ENCODE measurements at regions not wholly inside any gene's neighbourhood (a gene's known extent, or its start where the extent isn't known, plus 50 kb on each side); places are given as distances from the start of the nearest gene placed in this dataset.

DNA sequence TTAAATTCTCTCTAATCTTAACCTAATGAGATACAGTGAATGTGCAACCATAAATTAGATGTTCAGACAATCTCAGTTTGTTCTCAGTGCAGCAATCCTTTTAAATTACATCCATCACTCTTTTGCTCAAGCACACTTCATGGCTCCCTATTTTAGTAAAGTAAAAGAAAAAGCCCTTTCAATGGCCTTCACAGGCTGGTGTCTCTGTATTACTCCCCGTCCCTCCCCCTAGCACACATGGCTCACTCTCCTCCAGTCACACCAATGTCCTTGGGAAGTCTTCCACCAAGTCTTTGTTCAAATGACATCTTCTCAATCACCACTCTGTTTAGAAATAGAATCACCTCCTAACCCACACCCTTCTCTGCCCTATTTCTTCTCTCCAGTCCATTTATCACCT lies 60.3 kb upstream of the RGS7 start:
- in situ Hi-C loops (cut with MboI; ENCODE audit: low sequenced_read_pairs), result no loop called here
- H2AK9ac ChIP-seq (replicated peaks; ENCODE audit: low read depth, low read length, poor library complexity), result no peak overlapping the region
- H4K20me1 ChIP-seq (ENCODE audit: insufficient read depth, low read length), result no peaks in the 10 kb centered on the region
- ChIA-PET CTCF (no interaction called here), POLR2A (ENCODE audit: unreplicated experiment) (no interaction called here)
- H4K8ac ChIP-seq (ENCODE audit: low read depth in 2 of 2, low read length in 2 of 2), result no peak overlapping the region
- H2BK5ac ChIP-seq (ENCODE audit: low read depth, low read length, poor library complexity, severe bottlenecking), result no peak overlapping the region
- 0 out of 2 replicates have a peak, but pooled peaks cover 3% of the 10 kb centered on the region for H3K9me1 ChIP-seq (ENCODE audit: insufficient read depth, low read length)
- intact Hi-C loops (cut with micrococcal nuclease), result no loop called here
- dilution Hi-C loops (cut with HindIII; ENCODE audit: low sequenced_read_pairs, unreplicated experiment), result no loop called here
- H3K18ac ChIP-seq (ENCODE audit: low read depth, low read length), result no peak overlapping the region
- no peak overlapping the region for H3K4me3 ChIP-seq (ENCODE audit: insufficient read depth, low read depth, low read length)
- no peak overlapping the region for H4K5ac ChIP-seq (ENCODE audit: low read depth, low read length)
- H3K27ac ChIP-seq (ENCODE audit: insufficient read depth, low read length), result no peak overlapping the region
- no peak overlapping the region; the same call in 1 of the 2 replicates for H2BK120ac ChIP-seq (ENCODE audit: low read depth, low read length)
- H3K36me3 ChIP-seq (ENCODE audit: control insufficient read depth, insufficient read depth, low read length), result no peaks in the 10 kb centered on the region
- DNase-seq (no peak), ATAC-seq (ENCODE audit: low read depth) (no peak)
- no peak overlapping the region for H2BK20ac ChIP-seq (ENCODE audit: low read depth, low read length)
- no peak overlapping the region for H3K4me2 ChIP-seq (ENCODE audit: low read depth, low read length)
- no peak overlapping the region for H4K91ac ChIP-seq (ENCODE audit: insufficient read depth, low read depth, low read length)
- H3K14ac ChIP-seq (replicated peaks; ENCODE audit: low read depth, low read length), result no peak overlapping the region
- no peak overlapping the region for H3K9ac ChIP-seq (ENCODE audit: low read depth, low read length)
- WGBS, 2 experiments (ENCODE audit: extremely low coverage in 2 of 2, insufficient read length in 1 of 2), result no CpG with 5 or more reads among the region's 1 CpG
- no peaks in the 10 kb centered on the region for H3K9me3 ChIP-seq (ENCODE audit: control insufficient read depth, insufficient read depth, low read length)
- TF ChIP-seq RFX5 (IDR thresholded peaks at IDR 0.05; ENCODE audit: low read depth, low read length) (no peak), FOS (IDR thresholded peaks at IDR 0.05; ENCODE audit: low read depth, low read length) (no peak), MXI1 (IDR thresholded peaks at IDR 0.05; ENCODE audit: borderline replicate concordance, low read depth, low read length) (no peak), MAFK (IDR thresholded peaks at IDR 0.05; ENCODE audit: low read depth, low read length) (no peak), RAD21 (IDR thresholded peaks at IDR 0.05; ENCODE audit: low read length) (no peak), MAZ (IDR thresholded peaks at IDR 0.05; ENCODE audit: borderline replicate concordance, low read depth, low read length) (no peak), POLR2A (IDR thresholded peaks at IDR 0.05; ENCODE audit: low read depth, low read length) (no peak)
- TF ChIP-seq, protein P1, sequence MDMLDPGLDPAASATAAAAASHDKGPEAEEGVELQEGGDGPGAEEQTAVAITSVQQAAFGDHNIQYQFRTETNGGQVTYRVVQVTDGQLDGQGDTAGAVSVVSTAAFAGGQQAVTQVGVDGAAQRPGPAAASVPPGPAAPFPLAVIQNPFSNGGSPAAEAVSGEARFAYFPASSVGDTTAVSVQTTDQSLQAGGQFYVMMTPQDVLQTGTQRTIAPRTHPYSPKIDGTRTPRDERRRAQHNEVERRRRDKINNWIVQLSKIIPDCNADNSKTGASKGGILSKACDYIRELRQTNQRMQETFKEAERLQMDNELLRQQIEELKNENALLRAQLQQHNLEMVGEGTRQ (IDR thresholded peaks at IDR 0.05; ENCODE audit: low read depth, low read length), result no peak
- BruUV-seq (replicated peaks), result no TSS peak
- no peak overlapping the region for H3K56ac ChIP-seq (ENCODE audit: extremely low read depth, insufficient read depth, low read length)
- no peak overlapping the region for H3K23ac ChIP-seq (ENCODE audit: low read depth, low read length)
- no peaks in the 10 kb centered on the region for H3K79me1 ChIP-seq (ENCODE audit: low read depth in 1 of 2, low read length in 2 of 2)
- H3K4ac ChIP-seq (ENCODE audit: low read depth, low read length), result no peak overlapping the region
- H2AK5ac ChIP-seq (ENCODE audit: low read depth, low read length), result no peak overlapping the region
- H2AFZ ChIP-seq (replicated peaks; ENCODE audit: low read length, poor library complexity), result no peak overlapping the region
- peaks cover 2% of the 10 kb centered on the region; the same call in 1 of the 2 replicates for H3K4me1 ChIP-seq (ENCODE audit: control insufficient read depth, insufficient read depth, low read length)
- H2BK15ac ChIP-seq (ENCODE audit: low read depth, low read length), result no peak overlapping the region; the same call in 2 of the 3 replicates
- H3K27me3 ChIP-seq (ENCODE audit: control insufficient read depth, insufficient read depth, low read length), result no peaks in the 10 kb centered on the region
